ENCODE measurements at regions not wholly inside any gene's neighbourhood (a gene's known extent, or its start where the extent isn't known, plus 50 kb on each side); places are given as distances from the start of the nearest gene placed in this dataset.

DNA sequence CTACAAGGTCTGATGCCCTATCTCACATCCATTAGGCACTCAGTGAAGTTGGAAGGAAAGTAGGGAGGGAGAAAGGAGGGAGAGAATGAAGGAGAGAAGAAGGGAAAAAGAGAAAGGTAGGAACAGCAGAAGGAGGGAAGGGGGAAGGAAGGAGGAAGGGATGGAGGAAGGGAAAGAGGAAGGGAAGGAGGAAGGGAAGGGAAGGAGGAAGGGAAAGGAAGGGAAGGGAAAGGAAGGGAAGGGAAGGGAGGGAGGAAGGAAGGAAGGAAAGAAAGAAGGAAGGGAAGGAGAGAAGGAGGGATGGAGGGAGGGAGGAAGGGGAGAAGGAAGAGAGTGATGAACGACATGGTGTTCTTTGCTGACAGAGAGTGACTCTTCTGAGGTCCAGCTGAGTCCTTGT lies 468.9 kb upstream of the MYT1L start:
- TF ChIP-seq, protein P1, sequence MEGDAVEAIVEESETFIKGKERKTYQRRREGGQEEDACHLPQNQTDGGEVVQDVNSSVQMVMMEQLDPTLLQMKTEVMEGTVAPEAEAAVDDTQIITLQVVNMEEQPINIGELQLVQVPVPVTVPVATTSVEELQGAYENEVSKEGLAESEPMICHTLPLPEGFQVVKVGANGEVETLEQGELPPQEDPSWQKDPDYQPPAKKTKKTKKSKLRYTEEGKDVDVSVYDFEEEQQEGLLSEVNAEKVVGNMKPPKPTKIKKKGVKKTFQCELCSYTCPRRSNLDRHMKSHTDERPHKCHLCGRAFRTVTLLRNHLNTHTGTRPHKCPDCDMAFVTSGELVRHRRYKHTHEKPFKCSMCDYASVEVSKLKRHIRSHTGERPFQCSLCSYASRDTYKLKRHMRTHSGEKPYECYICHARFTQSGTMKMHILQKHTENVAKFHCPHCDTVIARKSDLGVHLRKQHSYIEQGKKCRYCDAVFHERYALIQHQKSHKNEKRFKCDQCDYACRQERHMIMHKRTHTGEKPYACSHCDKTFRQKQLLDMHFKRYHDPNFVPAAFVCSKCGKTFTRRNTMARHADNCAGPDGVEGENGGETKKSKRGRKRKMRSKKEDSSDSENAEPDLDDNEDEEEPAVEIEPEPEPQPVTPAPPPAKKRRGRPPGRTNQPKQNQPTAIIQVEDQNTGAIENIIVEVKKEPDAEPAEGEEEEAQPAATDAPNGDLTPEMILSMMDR (IDR thresholded peaks at IDR 0.05) = no peak
- TF ChIP-seq POLR2A (IDR thresholded peaks at IDR 0.05) = no peak

All from right lobe of liver (tissue), 4 donors.